Forelimb muscle (tissue), 1 donor: ENCODE measurements at regions not wholly inside any gene's neighbourhood (a gene's known extent, or its start where the extent isn't known, plus 50 kb on each side); places are given as distances from the start of the nearest gene placed in this dataset.

ENCODE experiments used
- DNase-seq: peaks from one replicate; pipeline ENCODE4 v3.0.0-alpha.2; 2013; ENCODE audit warnings: low read depth

DNA sequence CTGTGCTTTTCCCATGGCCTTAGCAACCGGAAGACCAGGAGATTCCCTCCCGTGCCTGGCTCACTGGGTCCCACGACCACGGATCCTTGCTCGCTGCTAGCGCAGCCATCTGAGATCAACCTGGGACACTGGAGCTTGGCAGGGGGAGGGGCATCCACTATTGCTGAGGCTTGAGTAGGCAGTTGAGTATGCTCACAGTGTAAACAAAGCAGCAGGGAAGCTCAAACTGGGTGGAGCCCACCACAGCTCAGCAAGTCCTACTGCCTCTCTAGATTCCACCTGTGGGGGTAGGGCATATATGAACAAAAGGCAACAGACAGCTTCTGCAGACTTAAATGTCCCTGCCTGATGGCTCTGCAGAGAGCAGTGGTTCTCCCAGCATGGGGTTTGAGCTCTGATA is 697.0 kb downstream of the SORCS1 start:
- no peak for DNase-seq

DNA sequence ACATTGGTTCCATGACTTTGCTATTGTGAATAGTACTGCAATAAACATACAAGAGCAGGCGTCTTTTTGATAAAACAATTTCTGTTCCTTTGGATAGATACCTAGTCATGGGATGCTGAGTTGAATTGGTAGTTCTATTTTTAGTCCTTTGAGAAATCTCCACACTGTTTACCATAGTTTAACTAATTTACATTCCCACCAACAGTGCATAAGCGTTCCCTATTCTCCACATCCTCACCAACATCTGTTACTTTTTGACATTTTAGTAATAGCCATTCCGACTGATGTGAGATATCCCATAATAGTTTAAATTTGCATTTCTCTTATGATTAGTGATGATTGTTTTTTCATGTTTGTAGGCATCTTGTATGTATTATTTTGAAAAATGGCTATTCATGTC is 707.0 kb downstream of the SORCS1 start:
- no peak for DNase-seq

DNA sequence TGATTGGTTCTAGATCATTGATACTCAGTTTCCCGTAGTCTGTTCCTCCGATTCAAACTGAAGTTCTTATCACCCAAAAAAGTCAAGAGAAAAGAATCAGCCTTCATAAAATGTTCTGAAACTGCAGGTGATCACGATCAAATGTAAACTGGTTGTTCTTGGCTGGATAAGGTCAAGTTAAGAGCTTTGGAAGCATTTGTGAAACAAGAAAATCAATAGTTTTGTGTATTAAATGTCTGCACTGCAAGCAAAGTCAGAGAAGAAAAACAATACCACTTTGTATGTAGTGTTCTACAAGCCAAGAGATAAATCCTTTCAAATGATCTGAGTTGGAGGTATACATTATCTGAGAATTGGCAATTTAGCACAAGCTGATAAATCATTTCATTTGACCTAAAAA is 710.3 kb downstream of the SORCS1 start:
- no peak for DNase-seq

DNA sequence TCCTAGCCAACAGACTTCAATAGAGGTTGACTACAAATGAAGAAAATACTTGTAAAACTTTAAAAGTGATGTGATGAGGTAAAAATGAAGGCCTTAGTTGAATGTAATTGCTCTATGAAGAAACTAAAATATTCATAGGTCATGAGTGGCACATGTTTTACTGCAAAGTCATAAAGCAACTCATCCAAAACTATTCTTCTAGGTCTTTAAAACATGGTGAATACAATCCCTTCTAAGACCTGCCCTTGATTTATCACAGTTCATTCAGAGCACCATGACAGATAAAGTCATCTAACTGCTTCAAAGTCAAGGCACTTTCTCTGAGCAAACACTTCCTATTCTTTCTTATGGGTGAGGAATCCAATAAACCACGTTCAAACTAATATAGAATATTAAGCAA is 713.5 kb downstream of the SORCS1 start:
- DNase-seq, result no peak

DNA sequence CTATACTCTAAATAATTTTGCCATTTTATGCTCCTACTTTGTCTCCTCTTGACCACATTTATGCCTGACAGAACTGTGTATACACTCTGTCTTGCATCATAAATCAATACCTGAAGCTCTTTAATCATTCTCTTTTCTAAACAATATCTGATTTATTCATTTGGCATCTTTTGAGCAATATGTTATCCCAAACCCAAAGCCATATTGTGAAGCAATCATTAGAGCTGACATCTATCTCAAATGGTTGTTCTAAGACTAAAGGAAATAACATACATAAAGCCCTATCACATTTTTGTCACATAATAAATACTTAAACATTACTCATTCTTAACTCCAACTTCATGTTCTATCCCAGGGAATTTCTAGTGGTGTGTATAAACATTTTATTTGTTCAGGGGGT is 717.6 kb downstream of the SORCS1 start:
- no peak for DNase-seq

DNA sequence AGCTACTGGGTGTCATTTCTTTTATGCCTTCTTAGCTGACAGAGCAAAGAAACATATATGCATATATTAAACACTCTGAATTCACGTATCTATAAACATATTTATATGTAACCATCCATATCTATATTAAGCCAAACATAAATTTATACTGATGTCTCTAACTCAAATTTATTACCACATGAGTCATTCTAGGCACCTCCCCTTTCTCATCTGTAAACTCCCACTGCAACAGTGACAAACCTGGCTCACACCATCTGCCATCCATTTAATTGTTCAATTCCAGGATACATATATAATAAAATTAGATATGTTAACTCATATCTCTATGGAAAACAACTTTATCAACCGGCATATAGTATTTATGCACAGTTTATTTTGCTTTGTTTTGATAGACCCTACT is 722.3 kb downstream of the SORCS1 start:
- no peak for DNase-seq

DNA sequence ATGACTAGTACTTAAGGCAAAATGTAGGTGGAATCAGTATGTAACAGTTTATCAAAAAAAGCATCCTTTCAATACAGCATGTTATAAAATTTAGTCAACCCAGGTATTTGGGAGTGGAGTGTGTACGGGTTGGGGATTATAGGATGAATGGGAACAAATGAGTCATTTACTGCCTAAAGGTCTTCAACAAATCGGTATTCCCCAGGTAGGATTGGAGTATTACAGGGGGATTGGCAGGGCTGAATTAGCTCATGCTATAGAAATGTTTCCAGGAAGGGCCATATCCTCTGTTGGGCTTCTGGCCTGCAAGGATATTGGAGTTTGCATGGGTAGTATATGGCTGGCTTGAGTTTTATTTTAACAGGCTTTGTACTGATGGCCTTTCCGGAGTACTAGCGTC is 723.7 kb downstream of the SORCS1 start:
- no peak for DNase-seq

DNA sequence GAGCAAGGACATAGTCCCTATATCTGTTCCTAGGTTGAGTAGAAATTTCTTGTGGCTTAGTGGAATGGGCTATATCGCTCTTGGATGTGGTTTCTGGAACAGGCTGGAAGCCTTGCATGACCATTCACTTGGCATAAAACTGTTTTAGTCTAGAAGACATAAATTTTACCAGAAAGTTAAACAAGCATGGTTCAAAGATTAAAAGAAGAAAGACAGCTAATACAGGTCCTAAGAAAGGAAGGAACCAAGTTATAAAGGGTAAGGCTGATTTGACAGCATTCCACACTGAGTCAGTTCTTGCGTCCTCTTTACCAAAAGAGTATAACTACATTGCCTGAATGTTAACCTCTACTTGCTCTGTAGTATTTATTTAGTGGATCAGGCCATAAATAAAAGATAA is 724.2 kb downstream of the SORCS1 start:
- no peak for DNase-seq

DNA sequence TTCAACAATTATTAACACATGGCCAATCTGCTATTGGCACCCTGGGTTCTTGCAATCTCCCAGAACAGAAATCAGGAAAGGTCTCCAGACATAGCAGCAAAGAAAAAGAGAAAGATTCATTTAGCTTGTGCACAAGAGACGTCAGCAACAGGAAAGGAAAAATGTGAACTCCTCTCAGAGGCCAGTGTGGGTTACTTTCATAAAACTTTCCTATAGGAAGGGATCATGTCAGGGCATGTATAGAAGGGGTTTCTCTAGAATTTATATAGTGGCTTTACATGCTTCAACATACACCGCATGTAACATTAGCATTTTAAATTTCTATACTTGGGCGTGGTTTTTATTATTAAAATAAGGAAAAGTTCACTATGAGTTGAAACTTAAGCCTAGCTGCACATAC is 725.1 kb downstream of the SORCS1 start:
- no peak for DNase-seq

DNA sequence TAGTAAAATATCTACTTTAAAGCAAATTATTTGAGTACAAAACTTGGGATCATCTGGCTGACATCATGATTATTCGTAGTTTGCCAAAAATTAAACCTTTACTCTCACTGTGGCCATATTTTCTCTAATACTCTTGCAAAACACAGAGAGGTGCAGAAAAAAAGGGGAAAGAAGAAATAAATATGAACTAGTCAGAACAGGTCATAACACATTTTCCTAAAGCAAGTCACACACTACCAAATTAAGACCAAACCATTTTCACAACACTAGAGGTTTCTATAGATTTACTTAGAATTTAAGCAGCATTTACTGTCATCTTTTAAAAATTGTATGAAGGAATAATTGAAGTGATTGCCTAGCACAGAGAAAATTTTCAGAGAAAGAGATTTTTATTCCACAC is 726.1 kb downstream of the SORCS1 start:
- no peak for DNase-seq

DNA sequence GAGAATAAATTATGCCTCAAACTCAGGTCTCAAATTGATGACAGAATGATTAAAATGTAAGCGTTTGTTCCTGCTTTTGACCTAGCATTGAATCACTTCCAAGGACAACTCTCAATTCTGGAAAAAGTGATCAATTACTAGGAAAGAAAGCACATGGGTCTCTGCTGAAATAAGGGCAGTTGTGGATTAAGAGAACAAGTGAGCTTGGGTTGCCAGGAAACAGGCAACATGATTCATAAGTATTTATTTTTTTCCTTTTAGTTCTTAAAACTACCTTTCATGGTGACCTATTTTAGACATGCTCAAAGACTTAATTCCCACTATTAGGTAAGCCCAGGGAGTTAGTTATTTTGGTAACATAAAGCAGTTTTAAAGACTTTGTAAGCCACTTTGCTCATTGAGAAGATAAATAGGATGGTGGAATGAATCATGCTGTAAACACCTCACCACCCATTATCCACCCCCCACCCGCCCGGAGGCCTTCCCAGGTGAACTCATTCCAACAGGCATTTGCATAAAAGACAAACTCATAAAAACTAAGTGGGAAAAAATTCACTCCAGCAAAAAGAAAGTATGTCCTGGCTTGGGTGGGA is 728.3 kb downstream of the SORCS1 start:
- no peak for DNase-seq

DNA sequence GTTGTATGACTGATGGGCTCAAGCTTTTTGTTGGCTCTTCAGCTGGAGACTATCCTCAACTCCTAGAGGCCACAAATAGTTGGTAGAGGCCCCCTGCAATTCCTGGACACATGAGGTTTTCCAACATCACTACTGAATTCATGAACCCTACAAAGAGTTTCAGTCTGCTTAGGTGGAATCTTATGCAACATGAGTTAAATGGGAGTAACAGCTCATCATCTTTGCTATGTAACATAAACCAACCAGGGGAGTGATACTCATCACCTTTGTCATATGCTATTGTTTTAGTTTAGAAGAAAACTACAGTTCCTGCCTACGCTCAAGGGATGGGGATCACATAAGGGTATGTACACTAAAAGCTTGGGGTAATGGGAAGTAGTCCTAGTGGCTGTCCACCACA is 729.4 kb downstream of the SORCS1 start:
- DNase-seq, result no peak

DNA sequence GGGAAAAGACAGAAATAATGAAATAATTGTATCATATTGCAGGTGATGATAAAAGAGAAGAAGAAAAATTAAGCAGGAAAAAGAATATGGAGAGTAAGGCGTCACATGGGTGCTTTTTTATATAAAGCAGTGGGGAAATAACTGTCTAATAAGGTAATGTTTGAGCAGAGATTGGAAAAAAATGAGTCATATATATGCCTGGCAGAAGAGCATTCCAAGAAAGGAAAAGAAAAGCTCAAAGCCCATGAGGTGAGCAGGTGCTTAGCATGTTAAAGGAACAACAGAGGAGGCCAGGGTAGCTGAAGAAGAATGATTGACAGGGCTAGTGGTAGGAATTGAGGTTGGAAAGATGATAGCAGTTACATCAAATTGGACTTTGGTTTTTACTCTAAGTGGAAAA is 739.5 kb downstream of the SORCS1 start:
- DNase-seq, result no peak

DNA sequence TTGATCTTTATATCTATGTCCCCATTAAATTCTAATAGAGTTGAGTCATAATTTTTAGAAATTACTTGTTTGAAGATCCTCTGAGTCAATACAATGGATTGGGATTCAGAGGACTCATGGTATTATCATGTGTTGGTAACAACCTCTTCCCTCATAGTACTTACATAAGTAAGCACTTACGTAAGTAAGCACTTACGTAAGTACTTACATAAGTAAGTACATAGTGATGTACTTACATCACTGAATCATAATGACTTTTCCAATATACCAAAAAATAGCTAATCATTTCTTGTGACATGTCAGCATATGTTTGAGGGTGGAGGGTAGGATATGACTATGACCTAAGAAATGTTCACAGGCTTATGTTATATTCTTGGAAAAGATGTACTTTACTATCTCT is 740.5 kb downstream of the SORCS1 start:
- DNase-seq, result no peak

DNA sequence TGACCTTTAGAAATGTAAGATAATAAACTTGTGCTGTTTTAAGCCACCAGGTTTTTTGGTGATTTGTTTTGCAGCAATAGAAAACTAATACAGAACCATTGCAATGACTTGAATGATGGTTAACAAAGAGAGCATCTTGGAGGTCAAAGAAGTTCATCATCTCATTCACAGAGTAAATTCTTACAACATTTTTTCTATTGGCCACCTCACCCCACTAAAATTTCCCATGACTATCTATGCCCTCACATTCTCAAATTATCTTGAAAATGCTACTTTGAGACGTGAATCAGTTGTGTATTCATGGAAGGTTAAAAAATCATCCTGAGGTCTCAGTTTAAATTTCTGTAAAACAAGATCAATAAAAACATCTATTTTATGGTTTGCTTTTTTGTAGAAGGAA is 754.2 kb downstream of the SORCS1 start:
- no peak for DNase-seq

DNA sequence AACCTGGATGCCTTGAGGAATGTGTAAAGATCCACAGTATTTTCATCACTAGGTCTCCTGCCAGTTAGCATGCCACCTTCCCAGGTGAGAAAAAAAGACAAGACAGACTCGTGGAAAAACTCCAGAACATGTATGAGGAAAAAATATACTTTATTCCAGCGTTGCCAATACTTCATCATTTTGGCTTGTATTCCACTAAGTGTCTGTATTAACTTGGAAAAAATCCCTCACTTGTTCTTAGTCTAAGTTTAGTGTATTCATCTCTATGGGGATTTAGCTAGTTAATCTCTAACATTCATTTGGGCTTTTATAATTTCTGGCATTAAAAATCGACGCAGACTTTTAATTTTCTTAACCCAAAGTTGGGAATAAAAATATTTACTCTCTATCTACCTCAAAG is 759.4 kb downstream of the SORCS1 start:
- no peak for DNase-seq

DNA sequence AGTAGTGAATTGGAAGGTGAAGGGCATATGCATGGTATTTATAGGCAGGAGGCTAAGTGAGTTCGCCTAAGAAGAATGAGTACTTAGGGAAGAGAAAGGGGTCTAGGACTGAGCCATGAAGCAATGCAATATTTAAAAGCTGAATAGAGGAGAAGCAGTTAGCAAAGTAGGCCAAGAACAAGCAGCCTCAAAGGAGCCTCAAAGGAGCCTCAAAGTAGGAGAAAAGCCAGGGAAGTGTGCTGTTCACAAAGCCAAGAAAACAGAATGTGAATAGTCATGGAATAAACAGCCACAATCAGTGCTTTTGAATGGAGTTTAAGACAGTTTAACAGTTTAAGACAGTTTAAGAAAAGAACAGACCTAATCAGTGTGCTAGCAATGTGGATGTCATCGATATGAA is 762.0 kb downstream of the SORCS1 start:
- DNase-seq, result peak; percentile 68

DNA sequence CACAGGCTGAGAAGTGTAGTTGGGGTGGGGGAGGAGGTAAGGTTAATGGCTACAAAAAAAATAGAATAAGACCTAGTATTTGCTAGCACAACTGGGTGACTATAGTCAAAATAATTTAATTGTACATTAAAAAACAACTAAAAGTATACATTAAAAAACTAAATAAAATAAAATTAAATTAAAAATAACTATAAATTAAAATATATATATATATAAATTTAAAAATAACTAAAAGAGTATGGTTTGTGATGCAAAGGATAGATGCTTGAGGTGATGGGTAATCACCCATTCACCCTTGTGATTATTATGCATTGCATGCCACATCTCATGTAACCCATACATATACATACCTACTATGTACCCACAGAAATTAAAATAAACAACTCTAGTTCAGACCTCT is 762.5 kb downstream of the SORCS1 start:
- no peak for DNase-seq

DNA sequence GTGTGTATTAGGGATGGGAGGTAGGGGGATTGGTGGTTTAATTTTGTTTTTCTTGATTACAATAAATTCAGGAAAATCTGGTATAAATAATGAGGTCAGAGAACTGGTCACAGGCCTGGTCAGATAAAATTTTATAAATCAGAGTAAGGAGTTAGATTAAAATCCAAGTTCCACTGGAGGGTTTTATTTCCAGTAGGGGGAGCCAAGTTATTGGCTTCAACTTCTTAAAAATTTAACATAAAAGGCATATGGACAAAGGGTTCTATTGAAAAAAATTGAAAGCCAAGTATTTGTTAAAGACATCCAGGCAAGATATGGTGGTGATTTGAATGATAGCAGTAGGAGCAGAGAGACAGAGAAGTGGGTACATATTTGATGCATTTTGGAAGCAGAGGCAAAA is 763.3 kb downstream of the SORCS1 start:
- DNase-seq, result no peak

DNA sequence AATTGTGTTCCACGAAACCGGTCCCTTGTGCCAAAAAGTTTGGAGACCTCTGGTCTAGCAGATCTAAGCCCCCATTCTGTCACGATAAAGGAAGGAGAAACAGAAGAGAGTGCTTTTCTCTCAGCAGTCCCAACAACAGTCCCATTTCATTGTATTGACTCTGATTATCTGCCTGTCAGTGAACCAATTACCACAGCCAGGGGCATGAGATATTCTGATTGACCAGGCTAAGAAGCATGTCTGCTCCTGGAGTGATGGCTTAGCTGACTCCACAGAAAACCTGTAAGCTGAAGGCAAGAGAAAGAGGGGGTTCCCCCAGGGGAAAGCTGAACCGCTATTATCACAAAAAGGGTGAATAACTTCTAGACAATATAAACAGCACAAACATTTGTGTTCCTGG is 765.4 kb downstream of the SORCS1 start:
- no peak for DNase-seq

DNA sequence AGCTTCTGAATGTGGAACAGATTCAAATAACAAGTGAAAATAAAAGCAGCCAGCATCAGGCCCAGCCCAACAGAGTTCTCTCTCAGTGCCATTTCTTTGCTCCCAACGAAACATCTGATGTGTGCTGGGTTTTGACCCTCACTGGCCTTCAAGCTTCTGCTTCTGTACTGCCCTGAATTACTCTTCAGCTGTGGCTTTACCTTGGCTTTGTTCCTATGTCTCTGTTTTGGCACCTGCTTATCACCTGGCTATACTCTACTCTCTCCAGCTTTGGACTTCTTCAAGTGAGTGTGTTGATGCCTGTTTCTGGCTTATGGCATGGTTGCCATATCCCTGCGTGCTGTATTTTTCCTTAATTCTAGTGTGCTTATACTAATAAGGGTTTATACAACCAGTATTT is 768.3 kb downstream of the SORCS1 start:
- DNase-seq, result no peak

DNA sequence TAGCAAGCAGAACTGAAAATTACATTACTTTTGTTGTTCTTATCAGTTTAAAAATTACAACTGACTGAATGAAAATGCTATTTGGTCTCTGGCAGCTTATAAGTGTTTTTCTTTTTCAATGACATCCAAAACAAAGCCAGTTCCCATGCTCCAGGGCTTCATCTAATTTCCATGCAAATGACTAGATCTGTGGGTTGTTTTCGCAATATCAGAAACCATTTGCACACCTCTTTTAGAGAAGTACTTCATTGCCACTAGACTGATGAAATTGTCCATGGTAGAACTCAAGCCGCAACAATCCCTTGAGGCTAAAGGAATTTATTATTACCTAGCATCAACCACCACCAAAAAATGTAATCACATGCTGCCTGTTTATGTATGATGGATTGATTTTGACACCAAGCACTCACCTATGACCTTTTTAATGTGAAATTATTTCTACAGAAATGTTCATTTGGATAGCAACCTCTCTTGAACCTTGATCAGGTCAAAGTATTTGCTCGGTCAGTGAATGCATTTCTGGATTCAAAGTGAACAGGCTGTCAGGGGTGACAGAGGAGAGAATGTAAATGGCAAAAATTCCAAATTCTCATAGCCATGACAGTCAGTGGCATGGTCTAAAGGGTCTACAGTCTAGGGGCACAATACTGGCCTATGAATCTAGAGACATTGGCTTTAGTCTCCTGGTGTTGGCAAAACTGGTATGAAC is 769.3 kb downstream of the SORCS1 start:
- no peak for DNase-seq

DNA sequence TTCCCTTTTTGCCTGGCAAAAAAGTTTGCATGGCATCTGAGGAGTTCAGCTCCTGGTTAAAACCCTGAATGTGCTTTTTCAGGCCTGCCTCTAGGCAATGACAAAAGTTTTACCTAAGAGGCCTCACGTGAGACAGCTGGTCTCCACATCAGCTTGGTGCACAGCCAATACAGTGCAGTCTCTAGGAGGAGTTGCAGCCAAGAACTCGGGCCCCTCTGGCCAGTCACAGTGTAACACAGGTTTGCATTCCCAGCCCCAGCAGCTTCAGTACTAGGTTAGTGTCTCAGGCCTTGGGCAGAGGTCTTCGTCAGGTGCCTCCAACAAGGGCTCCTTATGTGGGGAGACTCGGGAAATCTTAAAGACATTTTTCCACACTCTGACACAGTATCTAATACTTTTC is 771.7 kb downstream of the SORCS1 start:
- no peak for DNase-seq

DNA sequence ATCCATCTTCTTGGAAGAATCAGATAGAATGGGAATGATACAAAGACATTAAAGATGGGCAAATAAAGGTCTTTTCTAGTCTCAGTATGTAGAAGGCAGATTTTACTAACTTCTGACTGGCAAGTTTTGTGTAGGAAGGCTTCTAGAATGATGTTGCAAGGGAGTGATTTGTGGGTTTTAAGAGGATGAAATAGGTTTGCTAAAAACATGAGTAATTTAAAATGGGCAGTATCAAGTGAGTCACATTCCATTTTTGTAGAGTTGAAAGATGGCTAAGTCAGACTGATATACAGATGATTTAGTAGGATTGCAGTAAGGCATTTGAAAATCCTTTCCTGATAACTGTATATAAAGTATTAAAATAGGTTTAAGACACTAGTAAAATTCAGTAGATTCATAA is 777.4 kb downstream of the SORCS1 start:
- no peak for DNase-seq
